Liver (tissue), 7 donors: ENCODE measurements at regions not wholly inside any gene's neighbourhood (a gene's known extent, or its start where the extent isn't known, plus 50 kb on each side); places are given as distances from the start of the nearest gene placed in this dataset.

Source experiments
- DNase-seq: peaks from one replicate; pipeline ENCODE4 v3.0.0-alpha.2; 2017; ENCODE audit warnings: low spot score
- H3K27ac ChIP-seq, 2 donors: one replicate each; pipeline ENCODE4 v1.7.0; 2013; ENCODE audit warnings: inconsistent platforms in 2 of 2, low read length in 2 of 2, control low read depth in 1 of 2, low read depth in 1 of 2, mild to moderate bottlenecking in 1 of 2
- H3K27me3 ChIP-seq, 4 donors: one replicate each; pipeline versions ENCODE4 v1.6.1 to v1.7.0; 2013; ENCODE audit warnings: low read length in 3 of 4, inconsistent platforms in 1 of 4, mild to moderate bottlenecking in 1 of 4, moderate library complexity in 1 of 4; ENCODE audit not compliant: control insufficient read depth in 4 of 4, insufficient read depth in 4 of 4
- H3K36me3 ChIP-seq, 4 donors: one replicate each; pipeline versions ENCODE4 v1.6.1 to v1.7.0; 2013; ENCODE audit warnings: low read length in 3 of 4, mild to moderate bottlenecking in 3 of 4, low read depth in 1 of 4, moderate library complexity in 1 of 4; ENCODE audit not compliant: control insufficient read depth in 4 of 4, insufficient read depth in 3 of 4
- H3K4me1 ChIP-seq, 4 donors: one replicate each; pipeline versions ENCODE4 v1.6.1 to v1.7.0; 2013; ENCODE audit warnings: low read length in 3 of 4, mild to moderate bottlenecking in 3 of 4, moderate library complexity in 1 of 4; ENCODE audit not compliant: control insufficient read depth in 4 of 4, insufficient read depth in 4 of 4
- H3K4me3 ChIP-seq, 3 donors: one replicate each; pipeline versions ENCODE4 v1.6.1 to v1.7.0; 2013; ENCODE audit warnings: low read length in 3 of 3, control low read depth in 1 of 3, low read depth in 1 of 3, mild to moderate bottlenecking in 1 of 3
- H3K9ac ChIP-seq, 2 donors: one replicate each; pipeline ENCODE4 v1.7.0; 2013; ENCODE audit warnings: low read length in 2 of 2, mild to moderate bottlenecking in 2 of 2, moderate library complexity in 2 of 2, control low read depth in 1 of 2, low read depth in 1 of 2
- H3K9me3 ChIP-seq, 4 donors: one replicate each; pipeline versions ENCODE4 v1.6.1 to v1.7.0; 2013; ENCODE audit warnings: low read length in 3 of 4; ENCODE audit not compliant: control insufficient read depth in 4 of 4
- EGR1 ChIP-seq, 2 donors: IDR thresholded peaks; 2 replicates each; pipeline ENCODE4 v1.6.1; 2016 to 2018; ENCODE audit warnings: antibody characterized with exemption in 2 of 2, low read depth in 2 of 2
- FOXA1 ChIP-seq: IDR thresholded peaks from 2 replicates; pipeline ENCODE4 v1.6.1; 2016; ENCODE audit warnings: antibody characterized with exemption
- GABPA ChIP-seq, 2 donors: IDR thresholded peaks in 1 of 2; conservative IDR thresholded peaks in 1 of 2; 2 replicates each; pipeline ENCODE4 v1.6.1; 2016; ENCODE audit warnings: antibody characterized with exemption in 2 of 2, mild to moderate bottlenecking in 1 of 2, moderate library complexity in 1 of 2
- HNF4A ChIP-seq, 2 donors: conservative IDR thresholded peaks; 2 replicates each; pipeline ENCODE4 v1.6.1; 2016; ENCODE audit warnings: antibody characterized with exemption in 2 of 2, mild to moderate bottlenecking in 2 of 2
- HNF4G ChIP-seq: IDR thresholded peaks from 2 replicates; pipeline ENCODE4 v1.6.1; 2016; ENCODE audit warnings: antibody characterized with exemption
- NR2F2 ChIP-seq: IDR thresholded peaks from 2 replicates; pipeline ENCODE4 v1.6.1; 2016; ENCODE audit warnings: antibody characterized with exemption
- RXRA ChIP-seq, 2 donors: IDR thresholded peaks; 2 replicates each; pipeline ENCODE4 v1.6.1; 2017 to 2018; ENCODE audit warnings: antibody characterized with exemption in 2 of 2, mild to moderate bottlenecking in 1 of 2
- SP1 ChIP-seq: IDR thresholded peaks from 2 replicates; pipeline ENCODE4 v1.6.1; 2018; ENCODE audit warnings: antibody characterized with exemption, mild to moderate bottlenecking
- TAF1 ChIP-seq: conservative IDR thresholded peaks from 2 replicates; pipeline ENCODE4 v1.6.1; 2016; ENCODE audit warnings: antibody characterized with exemption, mild to moderate bottlenecking
- ZBTB33 ChIP-seq: IDR thresholded peaks from 2 replicates; pipeline ENCODE4 v1.6.1; 2016; ENCODE audit warnings: antibody characterized with exemption
- WGBS: extraction: QIAGEN DNeasy Blood & Tissue Kit; methylation state at CpG from one replicate; pipeline ENCODE4 v1.1.7; 2013; 5-methylcytosine and 5-hydroxymethylcytosine counted together
- TF ChIP-seq, protein P1 (sequence below): IDR thresholded peaks from 2 replicates; pipeline ENCODE4 v1.6.1; 2016; ENCODE audit warnings: antibody characterized with exemption, mild to moderate bottlenecking
- TF ChIP-seq, protein P2 (sequence below): IDR thresholded peaks from 2 replicates; pipeline ENCODE4 v1.6.1; 2016; ENCODE audit warnings: antibody characterized with exemption
- donor health status: healthy.
- donor health status: healthy.
- donor health status: healthy.
- donor health status: healthy.

GRCh38 chr11:42709216-42709615 lies 602.6 kb upstream of the API5 start:
- TF ChIP-seq HNF4A (conservative IDR thresholded peaks at IDR 0.05): no peak
- TF ChIP-seq, protein P1, sequence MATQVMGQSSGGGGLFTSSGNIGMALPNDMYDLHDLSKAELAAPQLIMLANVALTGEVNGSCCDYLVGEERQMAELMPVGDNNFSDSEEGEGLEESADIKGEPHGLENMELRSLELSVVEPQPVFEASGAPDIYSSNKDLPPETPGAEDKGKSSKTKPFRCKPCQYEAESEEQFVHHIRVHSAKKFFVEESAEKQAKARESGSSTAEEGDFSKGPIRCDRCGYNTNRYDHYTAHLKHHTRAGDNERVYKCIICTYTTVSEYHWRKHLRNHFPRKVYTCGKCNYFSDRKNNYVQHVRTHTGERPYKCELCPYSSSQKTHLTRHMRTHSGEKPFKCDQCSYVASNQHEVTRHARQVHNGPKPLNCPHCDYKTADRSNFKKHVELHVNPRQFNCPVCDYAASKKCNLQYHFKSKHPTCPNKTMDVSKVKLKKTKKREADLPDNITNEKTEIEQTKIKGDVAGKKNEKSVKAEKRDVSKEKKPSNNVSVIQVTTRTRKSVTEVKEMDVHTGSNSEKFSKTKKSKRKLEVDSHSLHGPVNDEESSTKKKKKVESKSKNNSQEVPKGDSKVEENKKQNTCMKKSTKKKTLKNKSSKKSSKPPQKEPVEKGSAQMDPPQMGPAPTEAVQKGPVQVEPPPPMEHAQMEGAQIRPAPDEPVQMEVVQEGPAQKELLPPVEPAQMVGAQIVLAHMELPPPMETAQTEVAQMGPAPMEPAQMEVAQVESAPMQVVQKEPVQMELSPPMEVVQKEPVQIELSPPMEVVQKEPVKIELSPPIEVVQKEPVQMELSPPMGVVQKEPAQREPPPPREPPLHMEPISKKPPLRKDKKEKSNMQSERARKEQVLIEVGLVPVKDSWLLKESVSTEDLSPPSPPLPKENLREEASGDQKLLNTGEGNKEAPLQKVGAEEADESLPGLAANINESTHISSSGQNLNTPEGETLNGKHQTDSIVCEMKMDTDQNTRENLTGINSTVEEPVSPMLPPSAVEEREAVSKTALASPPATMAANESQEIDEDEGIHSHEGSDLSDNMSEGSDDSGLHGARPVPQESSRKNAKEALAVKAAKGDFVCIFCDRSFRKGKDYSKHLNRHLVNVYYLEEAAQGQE: no peak
- TF ChIP-seq, protein P2, sequence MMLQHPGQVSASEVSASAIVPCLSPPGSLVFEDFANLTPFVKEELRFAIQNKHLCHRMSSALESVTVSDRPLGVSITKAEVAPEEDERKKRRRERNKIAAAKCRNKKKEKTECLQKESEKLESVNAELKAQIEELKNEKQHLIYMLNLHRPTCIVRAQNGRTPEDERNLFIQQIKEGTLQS: no peak
- 90% methylated on average over 1 of the region's 1 CpG for WGBS
- Histone ChIP-seq H3K9ac (no peak overlapping the region), H3K27me3 (peaks cover 0 to 5% (median 0%) of the 10 kb centered on the region in 4 donors), H3K27ac (no peak overlapping the region), H3K9me3 (no peaks in the 10 kb centered on the region), H3K4me1 (no peaks in the 10 kb centered on the region), H3K36me3 (no peaks in the 10 kb centered on the region), H3K4me3 (no peak overlapping the region)
- DNase-seq: no peak

GRCh38 chr11:42713279-42713678 lies 598.5 kb upstream of the API5 start:
- Histone ChIP-seq H3K9ac (no peak overlapping the region), H3K27ac (no peak overlapping the region), H3K4me3 (no peak overlapping the region), H3K4me1 (no peaks in the 10 kb centered on the region), H3K27me3 (peaks cover 0 to 5% (median 0%) of the 10 kb centered on the region in 4 donors), H3K9me3 (no peaks in the 10 kb centered on the region), H3K36me3 (no peaks in the 10 kb centered on the region)
- no peak for DNase-seq
- 60% methylated on average over 1 of the region's 1 CpG for WGBS
- no peak for TF ChIP-seq NR2F2
- no peak for TF ChIP-seq TAF1
- TF ChIP-seq FOXA1: no peak
- TF ChIP-seq HNF4G: no peak
- TF ChIP-seq HNF4A (conservative IDR thresholded peaks at IDR 0.05): no peak
- no peak for TF ChIP-seq EGR1 (IDR thresholded peaks at IDR 0.05; ENCODE audit: low read depth in 2 of 2)
- TF ChIP-seq RXRA (IDR thresholded peaks at IDR 0.05): no peak
- TF ChIP-seq ZBTB33: no peak
- no peak for TF ChIP-seq GABPA (IDR thresholded peaks at IDR 0.05 in 1 of 2, conservative IDR thresholded peaks at IDR 0.05 in 1 of 2)
- TF ChIP-seq, protein P1: no peak
- TF ChIP-seq SP1: no peak
